Smooth muscle cell (in vitro differentiated cells): ENCODE measurements at regions not wholly inside any gene's neighbourhood (a gene's known extent, or its start where the extent isn't known, plus 50 kb on each side); places are given as distances from the start of the nearest gene placed in this dataset.

Experiments used
- DNase-seq: peaks from one replicate; lab custom pipeline; 2025; ENCODE audit not compliant: unreplicated experiment; lab: John Stamatoyannopoulos, UW
- H2AFZ ChIP-seq: fragments of 200-600 bp; sonication (generic); 2 replicates; pipeline ENCODE4 v1.6.0; 2016; ENCODE audit warnings: antibody characterized with exemption, low read depth, mild to moderate bottlenecking
- H3F3A ChIP-seq: fragments of 200-600 bp; sonication (generic); 2 replicates; pipeline ENCODE4 v1.6.0; 2017; ENCODE audit warnings: antibody characterized with exemption, low read depth
- H3K27ac ChIP-seq: fragments of 200-600 bp; sonication (generic); 2 replicates; pipeline ENCODE4 v1.5.1; 2016; ENCODE audit warnings: low read depth, mild to moderate bottlenecking
- H3K27me3 ChIP-seq: fragments of 200-600 bp; sonication (generic); 2 replicates; pipeline ENCODE4 v1.6.1; 2016; ENCODE audit warnings: low read depth, mild to moderate bottlenecking
- H3K36me3 ChIP-seq: fragments of 200-600 bp; sonication (generic); 2 replicates; pipeline ENCODE4 v1.5.1; 2016; ENCODE audit warnings: low read depth
- H3K4me1 ChIP-seq: fragments of 200-600 bp; sonication (generic); 2 replicates; pipeline ENCODE4 v1.5.1; 2016; ENCODE audit warnings: low read depth
- H3K4me2 ChIP-seq: fragments of 200-600 bp; sonication (generic); 2 replicates; pipeline ENCODE4 v1.6.0; 2016; ENCODE audit warnings: mild to moderate bottlenecking
- H3K4me3 ChIP-seq: fragments of 200-600 bp; sonication (generic); 2 replicates; pipeline ENCODE4 v1.5.1; 2016; ENCODE audit warnings: mild to moderate bottlenecking
- H3K79me2 ChIP-seq: fragments of 200-600 bp; sonication (generic); 2 replicates; pipeline ENCODE4 v1.6.0; 2016; ENCODE audit warnings: low read depth, mild to moderate bottlenecking
- H3K9ac ChIP-seq: fragments of 200-600 bp; sonication (generic); 2 replicates; pipeline ENCODE4 v1.6.0; 2016; ENCODE audit warnings: low read depth
- H3K9me3 ChIP-seq: fragments of 200-600 bp; sonication (generic); replicated peaks from 2 replicates; pipeline ENCODE4 v1.5.1; 2016; ENCODE audit warnings: low read depth
- H4K20me1 ChIP-seq: fragments of 200-600 bp; sonication (generic); 2 replicates; pipeline ENCODE4 v1.6.0; 2016; ENCODE audit warnings: low read depth
- CTCF ChIP-seq: fragments of 200-600 bp; sonication (generic); IDR thresholded peaks from 2 replicates; pipeline ENCODE4 v1.5.1; 2017; ENCODE audit warnings: borderline replicate concordance, mild to moderate bottlenecking, antibody characterized with exemption; ENCODE audit not compliant: insufficient read depth, poor library complexity, severe bottlenecking
- WGBS: methylation state at CpG from one replicate; pipeline ENCODE4 v1.1.7; 2016; ENCODE audit warnings: low lambda C conversion rate; 5-methylcytosine and 5-hydroxymethylcytosine counted together

- DNase-seq: no peak
- no peak overlapping the region for H3K4me3 ChIP-seq
- peaks cover 4% of the 10 kb centered on the region for H3K4me1 ChIP-seq
- H2AFZ ChIP-seq: no peak overlapping the region
- no peaks in the 10 kb centered on the region for H3F3A ChIP-seq
- H3K9me3 ChIP-seq: no peaks in the 10 kb centered on the region
- H3K27ac ChIP-seq: no peak overlapping the region
- no peaks in the 10 kb centered on the region for H4K20me1 ChIP-seq
- peaks cover 11% of the 10 kb centered on the region for H3K27me3 ChIP-seq
- no peaks in the 10 kb centered on the region for H3K36me3 ChIP-seq
- H3K9ac ChIP-seq: no peak overlapping the region
- H3K79me2 ChIP-seq: no peaks in the 10 kb centered on the region
- WGBS: 83% methylated on average over 6 of the region's 6 CpGs
- TF ChIP-seq CTCF: no peak
- H3K4me2 ChIP-seq: no peak overlapping the region
These were observed 102.6 kb downstream of the MCFD2 start for GRCh38 chr2:46813020-46813415.
